Endothelial cell of umbilical vein (primary cell): ENCODE measurements at regions not wholly inside any gene's neighbourhood (a gene's known extent, or its start where the extent isn't known, plus 50 kb on each side); places are given as distances from the start of the nearest gene placed in this dataset.
"Not testable (repeated sequence)": the region's sequence is repeated elsewhere in the genome, so short reads cannot be mapped to it uniquely, and the experiment has no call there.

ENCODE experiments used
- BruUV-seq: library from RNA; stranded (reverse); fragments of 400-500 nt; replicated peaks from 2 replicates; lab custom pipeline; 2021; lab: Mats Ljungman, UMichigan
- CTCF ChIA-PET: fragments of 300-600, 350-600 bp; sonication (Branson Sonifier 250); formaldehyde crosslinking; loops from one replicate; lab custom pipeline; 2021; ENCODE audit warnings: antibody characterized with exemption, inconsistent platforms; lab: Charles Lee
- POLR2A ChIA-PET: fragments of 300-600, 350-600 bp; sonication (Branson Sonifier 250); formaldehyde crosslinking; loops from one replicate; lab custom pipeline; 2021; ENCODE audit warnings: antibody characterized with exemption, inconsistent platforms; lab: Charles Lee
- DNase-seq: peaks from one replicate; pipeline ENCODE4 v3.0.0-alpha.2; 2011; ENCODE audit warnings: low read depth, low spot score
- FAIRE-seq: peaks from 2 replicates; lab custom pipeline; 2011; peaks lifted over from hg19 to GRCh38; lab: Jason Lieb, UNC
- H2AFZ ChIP-seq: 2 replicates; pipeline ENCODE4 v1.6.0; 2012; ENCODE audit warnings: low read depth, low read length, control low read depth, inconsistent platforms
- H3K27ac ChIP-seq: 2 replicates; pipeline ENCODE4 v1.5.1; 2011; ENCODE audit warnings: low read depth, mild to moderate bottlenecking, control low read depth, low read length, moderate library complexity; ENCODE audit not compliant: insufficient read depth
- H3K27me3 ChIP-seq, 2 experiments: 2 replicates each; pipeline versions ENCODE4 v1.6.0 to v1.6.1; 2011; ENCODE audit warnings: low read length in 2 of 2, mixed read lengths in 1 of 2; ENCODE audit not compliant: control insufficient read depth in 2 of 2, insufficient read depth in 2 of 2
- H3K36me3 ChIP-seq, 2 experiments: 2 replicates in 1 of 2; 3 replicates in 1 of 2; pipeline ENCODE4 v1.5.1; 2011; ENCODE audit warnings: low read length in 2 of 2, mild to moderate bottlenecking in 1 of 2, moderate library complexity in 1 of 2; ENCODE audit not compliant: control insufficient read depth in 2 of 2, insufficient read depth in 2 of 2; ENCODE audit errors: extremely low read depth in 1 of 2
- H3K4me1 ChIP-seq: 3 replicates; pipeline ENCODE4 v1.5.1; 2011; ENCODE audit warnings: mild to moderate bottlenecking, low read length; ENCODE audit not compliant: control insufficient read depth, insufficient read depth; ENCODE audit errors: extremely low read depth
- H3K4me2 ChIP-seq: 2 replicates; pipeline ENCODE4 v1.6.1; 2011; ENCODE audit warnings: low read length, control low read depth, mixed read lengths; ENCODE audit not compliant: insufficient read depth
- H3K4me3 ChIP-seq, 3 experiments: fragments of 200-600 bp in 1 of 3; sonication (generic), shearing (Covaris generic) in 1 of 3; replicated peaks in 1 of 3; 2 replicates each; pipeline ENCODE4 v1.5.1; 2011 to 2016; ENCODE audit warnings: control low read depth in 3 of 3, low read length in 3 of 3, mild to moderate bottlenecking in 2 of 3, inconsistent platforms in 1 of 3, low read depth in 1 of 3, moderate library complexity in 1 of 3; ENCODE audit not compliant: insufficient read depth in 1 of 3
- H3K79me2 ChIP-seq: 2 replicates; pipeline ENCODE4 v1.6.0; 2012; ENCODE audit warnings: low read length, inconsistent platforms; ENCODE audit not compliant: control insufficient read depth, insufficient read depth
- H3K9ac ChIP-seq: replicated peaks from 2 replicates; pipeline ENCODE3; 2011; ENCODE audit warnings: low read length, control low read depth; ENCODE audit not compliant: insufficient read depth; ENCODE audit errors: extremely low read depth
- H3K9me1 ChIP-seq: replicated peaks from 3 replicates; pipeline ENCODE4 v1.6.0; 2011; ENCODE audit warnings: mild to moderate bottlenecking, low read length; ENCODE audit not compliant: control insufficient read depth, insufficient read depth; ENCODE audit errors: extremely low read depth
- H3K9me3 ChIP-seq: replicated peaks from 2 replicates; pipeline ENCODE4 v1.5.1; 2012; ENCODE audit warnings: low read length, inconsistent platforms; ENCODE audit not compliant: control insufficient read depth, insufficient read depth
- H4K20me1 ChIP-seq: replicated peaks from 2 replicates; pipeline ENCODE3; 2011; ENCODE audit warnings: mild to moderate bottlenecking, low read length; ENCODE audit not compliant: control insufficient read depth, insufficient read depth; ENCODE audit errors: extremely low read depth
- JUN ChIP-seq: IDR thresholded peaks from 2 replicates; pipeline ENCODE4 v1.6.1; 2011; ENCODE audit warnings: borderline replicate concordance, low read depth; ENCODE audit not compliant: insufficient read length, insufficient read depth
- POLR2AphosphoS5 ChIP-seq: IDR thresholded peaks from 2 replicates; pipeline ENCODE4 v1.6.1; 2012; ENCODE audit warnings: low read depth, mild to moderate bottlenecking, control low read depth, low read length, moderate library complexity; ENCODE audit not compliant: insufficient read depth
- dilution Hi-C: fragments of 300-500 bp; cut with MboI; formaldehyde crosslinking; loops from one replicate; pipeline ENCODE4 v1.15.0; 2019; ENCODE audit warnings: low sequenced_read_pairs; ENCODE audit not compliant: extremely low pct_ligation_motif_present
- intact Hi-C: fragments of 100-400 bp; cut with micrococcal nuclease; formaldehyde crosslinking; loops from one replicate; pipeline ENCODE4 v1.10.0; 2022

DNA sequence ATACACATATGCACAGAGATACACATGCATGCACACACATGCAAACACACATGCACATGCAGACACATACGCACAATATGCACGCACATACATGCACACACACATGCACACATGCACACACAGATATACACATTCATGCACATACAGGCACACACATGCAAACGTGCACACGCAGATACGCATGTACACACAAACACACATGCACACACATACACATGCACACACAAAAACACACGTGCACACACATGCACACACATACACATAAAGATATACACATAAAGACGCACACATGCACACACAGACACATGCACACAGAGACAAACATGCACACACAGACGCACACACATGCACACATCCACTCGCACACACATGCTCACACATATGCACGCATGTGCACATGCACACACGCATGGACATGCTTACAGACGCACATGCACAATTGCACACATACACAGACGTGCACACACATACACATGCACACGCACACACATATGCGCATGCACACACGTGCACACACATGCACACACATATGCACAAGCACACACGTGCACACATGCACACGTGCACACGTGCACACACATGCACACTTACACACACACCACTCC is 145.2 kb downstream of the ADRA2C start:
- dilution Hi-C loops, result no loop called here
- TF ChIP-seq JUN, result no peak
- no peak for TF ChIP-seq POLR2AphosphoS5
- no peaks in the 10 kb centered on the region for H3K4me1 ChIP-seq
- POLR2A ChIA-PET, result no interaction called here
- no peak overlapping the region for H3K4me3 ChIP-seq
- no peak overlapping the region for H2AFZ ChIP-seq
- no peaks in the 10 kb centered on the region for H3K9me3 ChIP-seq
- no peaks in the 10 kb centered on the region for H3K27me3 ChIP-seq
- H3K9me1 ChIP-seq, result no peaks in the 10 kb centered on the region
- CTCF ChIA-PET, result no interaction called here
- H3K36me3 ChIP-seq, result no peaks in the 10 kb centered on the region
- no peak for DNase-seq
- intact Hi-C loops, result no loop called here
- no TSS peak for BruUV-seq
- no peak overlapping the region for H3K9ac ChIP-seq
- H3K79me2 ChIP-seq, result no peaks in the 10 kb centered on the region
- no peak overlapping the region for H3K4me2 ChIP-seq
- no peak for FAIRE-seq
- no peak overlapping the region for H3K27ac ChIP-seq
- no peaks in the 10 kb centered on the region for H4K20me1 ChIP-seq

- H3K79me2 ChIP-seq, intact Hi-C loops, DNase-seq, H2AFZ ChIP-seq, H3K27me3 ChIP-seq, H3K27ac ChIP-seq, H3K4me2 ChIP-seq, H3K9ac ChIP-seq, H3K4me3 ChIP-seq, POLR2A ChIA-PET, H3K9me3 ChIP-seq, H3K9me1 ChIP-seq, dilution Hi-C loops, FAIRE-seq, H4K20me1 ChIP-seq, H3K4me1 ChIP-seq, BruUV-seq, H3K36me3 ChIP-seq, CTCF ChIA-PET: not testable (repeated sequence)
Measured at GRCh38 chr4:3914511-3914910, 148.3 kb downstream of the ADRA2C start.

GRCh38 chr4:3919509-3919908 is 153.3 kb downstream of the ADRA2C start:
- dilution Hi-C loops, intact Hi-C loops, H3K9me1 ChIP-seq, H4K20me1 ChIP-seq, H3K27me3 ChIP-seq, H3K9me3 ChIP-seq, FAIRE-seq, BruUV-seq, H3K4me2 ChIP-seq, H3K4me1 ChIP-seq, CTCF ChIA-PET, H2AFZ ChIP-seq, H3K9ac ChIP-seq, H3K27ac ChIP-seq, H3K36me3 ChIP-seq, POLR2A ChIA-PET, DNase-seq, H3K4me3 ChIP-seq, H3K79me2 ChIP-seq: not testable (repeated sequence)

- intact Hi-C loops, result not testable (repeated sequence)
Measured at GRCh38 chr4:3921902-3922301, 155.7 kb downstream of the ADRA2C start.

More at GRCh38 chr4:3921902-3922301, 155.7 kb downstream of the ADRA2C start:
- dilution Hi-C loops, BruUV-seq, H3K4me2 ChIP-seq, H3K27me3 ChIP-seq, DNase-seq, H3K36me3 ChIP-seq, H3K9ac ChIP-seq, H2AFZ ChIP-seq, FAIRE-seq, CTCF ChIA-PET, H3K4me3 ChIP-seq, H3K9me1 ChIP-seq, POLR2A ChIA-PET, H3K79me2 ChIP-seq, H3K27ac ChIP-seq, H3K9me3 ChIP-seq, H4K20me1 ChIP-seq, H3K4me1 ChIP-seq: not testable (repeated sequence)
